Posterior vena cava (tissue), 2 donors: ENCODE measurements at regions not wholly inside any gene's neighbourhood (a gene's known extent, or its start where the extent isn't known, plus 50 kb on each side); places are given as distances from the start of the nearest gene placed in this dataset.
A peak's percentile ranks its signal among the peaks of the same experiment; 100 is the strongest.
"Not testable (repeated sequence)": the region's sequence is repeated elsewhere in the genome, so short reads cannot be mapped to it uniquely, and the experiment has no call there.

Experiments
- DNase-seq: peaks from one replicate; pipeline ENCODE4 v3.0.0-alpha.2; 2020; ENCODE audit warnings: low spot score
- intact Hi-C, 2 donors: fragments of 100-400 bp; cut with DNase I; formaldehyde crosslinking; loops; one replicate each; pipeline versions ENCODE4 v1.14.1 to v1.14.2; 2022 to 2023
- donor health status: DM: yes; HTN: yes; CAD: no.
- donor health status: DM: yes; HTN: yes; CAD: no.

GRCh38 chr9:41367301-41367700 lies 178.2 kb upstream of the ZNG1F start:
- intact Hi-C loops, DNase-seq: not testable (repeated sequence)

DNA sequence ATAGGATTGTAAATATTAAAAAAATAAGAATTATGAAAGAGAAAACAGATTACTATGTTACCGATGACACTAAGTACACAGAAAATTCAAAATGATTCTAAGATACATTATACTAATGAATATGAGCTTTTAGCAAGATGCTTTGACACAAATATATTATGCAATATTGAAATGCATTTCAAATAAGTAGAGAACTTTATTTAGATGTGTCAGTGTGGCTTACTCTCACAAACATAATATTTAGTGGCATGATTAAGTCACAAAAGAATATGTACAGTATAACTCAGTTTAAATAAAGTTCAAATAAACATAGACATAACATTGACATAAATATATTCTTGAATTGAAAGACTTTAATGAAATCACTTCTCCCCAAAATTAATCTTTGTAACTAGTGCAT lies 172.7 kb upstream of the ZNG1F start:
- intact Hi-C loops, DNase-seq: not testable (repeated sequence)

GRCh38 chr9:41359116-41359515 lies 170.0 kb upstream of the ZNG1F start:
- peak; percentile 79 for DNase-seq
- intact Hi-C loops = not testable (repeated sequence)

DNA sequence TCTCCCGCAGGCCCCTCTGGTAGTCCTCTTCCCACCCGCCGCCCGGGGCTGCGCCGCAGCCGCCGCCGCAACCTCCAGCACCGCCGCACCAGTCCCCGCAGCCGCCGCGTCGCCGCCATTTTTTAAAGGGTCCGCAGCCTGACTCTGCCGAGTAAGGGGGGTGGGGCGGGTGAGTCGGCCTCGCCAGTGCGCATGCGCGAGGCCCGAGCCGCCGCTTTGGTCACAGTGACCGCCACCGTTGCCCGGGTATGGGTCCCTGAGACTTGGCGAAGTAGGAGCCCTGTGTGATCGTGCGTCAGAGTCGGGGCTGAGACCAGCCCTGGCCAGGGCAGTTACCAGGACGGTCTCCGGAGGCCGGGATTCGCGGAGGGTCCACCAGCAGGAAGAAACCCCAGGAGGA lies 169.6 kb upstream of the ZNG1F start:
- peak; percentile 94 for DNase-seq

DNA sequence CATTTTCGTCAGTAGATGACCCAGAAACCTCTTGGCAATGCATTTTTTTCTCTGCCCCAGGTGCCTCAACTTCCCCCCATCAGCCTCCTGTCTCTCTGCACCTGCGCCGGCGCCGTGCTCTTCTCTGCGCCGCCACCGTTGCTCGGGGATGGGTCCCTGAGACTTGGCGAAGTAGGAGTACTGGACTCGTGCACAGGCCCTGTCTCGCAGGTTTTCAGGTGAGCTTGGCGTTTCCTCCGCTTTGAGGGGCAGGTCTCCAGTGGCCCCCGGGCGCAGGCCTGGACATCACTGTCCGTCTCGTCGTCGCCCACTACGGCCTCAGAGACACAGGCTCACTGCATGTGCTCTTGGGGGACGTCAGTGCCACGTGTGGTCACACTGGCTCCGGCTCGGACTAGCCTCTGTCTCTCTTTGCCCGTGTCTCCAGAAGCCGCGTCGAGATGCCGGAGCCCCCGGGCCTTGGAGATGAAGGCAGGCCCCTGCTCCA lies 168.8 kb upstream of the ZNG1F start:
- intact Hi-C loops, DNase-seq: not testable (repeated sequence)

More for the DNA sequence above, 169.6 kb upstream of the ZNG1F start:
- intact Hi-C loops = not testable (repeated sequence)

DNA sequence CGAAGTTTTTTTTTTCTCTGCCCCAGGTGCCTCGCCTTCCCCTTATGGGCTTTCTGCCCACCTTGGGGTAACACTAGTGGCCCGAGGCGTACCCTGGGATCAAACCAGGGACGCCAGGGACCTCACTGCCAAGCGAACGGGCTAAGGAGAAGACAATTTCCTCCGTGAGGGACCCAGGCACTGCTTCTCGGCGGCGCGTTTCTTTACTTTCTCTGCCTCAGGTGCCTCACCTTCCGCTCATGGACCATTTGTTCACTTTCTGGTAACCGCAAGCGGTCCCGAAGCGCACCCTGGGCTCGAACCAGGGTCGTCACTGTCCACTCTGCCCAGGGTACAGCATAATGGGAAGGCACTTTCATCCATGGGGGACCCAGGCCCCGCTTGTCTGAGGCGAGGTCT lies 168.2 kb upstream of the ZNG1F start:
- intact Hi-C loops, DNase-seq: not testable (repeated sequence)

DNA sequence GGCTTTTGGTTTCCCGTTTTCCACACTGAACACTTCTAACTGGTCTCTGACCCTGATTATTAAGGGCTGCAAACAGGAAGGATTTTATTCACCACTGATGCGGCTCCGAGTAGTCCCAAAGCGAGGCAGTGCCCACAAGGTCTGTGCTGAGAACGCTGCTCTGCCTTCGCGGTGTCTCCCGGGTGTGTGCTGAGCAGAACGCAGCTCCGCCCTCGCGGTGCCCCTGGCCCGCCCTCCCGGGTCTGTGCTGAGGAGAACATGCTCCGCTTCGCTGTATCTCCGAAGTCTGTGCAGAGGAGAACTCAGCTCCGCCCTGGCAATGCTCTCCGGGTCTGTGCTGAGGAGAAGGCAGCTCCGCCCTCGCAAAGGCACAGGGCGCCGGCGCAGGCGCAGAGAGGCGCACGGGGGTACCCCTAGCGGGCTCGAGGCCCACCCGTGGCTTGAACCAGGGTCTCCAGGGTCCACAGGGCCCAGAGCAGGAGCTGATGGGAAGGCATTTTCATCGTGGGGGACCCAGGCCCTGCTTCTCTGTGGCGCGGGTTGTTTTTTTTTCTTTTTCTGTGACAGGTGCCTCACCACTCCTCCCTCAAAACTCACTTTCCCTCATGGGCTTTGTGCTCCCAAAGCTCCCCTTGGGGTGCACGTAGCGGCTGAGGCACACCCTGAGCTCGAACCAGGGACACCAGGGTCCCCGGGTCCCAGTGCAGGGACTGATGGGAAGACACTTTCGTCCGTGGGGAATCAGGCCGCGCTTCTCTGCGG lies 167.7 kb upstream of the ZNG1F start:
- intact Hi-C loops = not testable (repeated sequence)
- DNase-seq = peak; percentile 94

GRCh38 chr9:41355712-41356450 lies 166.8 kb upstream of the ZNG1F start:
- intact Hi-C loops, DNase-seq: not testable (repeated sequence)

DNA sequence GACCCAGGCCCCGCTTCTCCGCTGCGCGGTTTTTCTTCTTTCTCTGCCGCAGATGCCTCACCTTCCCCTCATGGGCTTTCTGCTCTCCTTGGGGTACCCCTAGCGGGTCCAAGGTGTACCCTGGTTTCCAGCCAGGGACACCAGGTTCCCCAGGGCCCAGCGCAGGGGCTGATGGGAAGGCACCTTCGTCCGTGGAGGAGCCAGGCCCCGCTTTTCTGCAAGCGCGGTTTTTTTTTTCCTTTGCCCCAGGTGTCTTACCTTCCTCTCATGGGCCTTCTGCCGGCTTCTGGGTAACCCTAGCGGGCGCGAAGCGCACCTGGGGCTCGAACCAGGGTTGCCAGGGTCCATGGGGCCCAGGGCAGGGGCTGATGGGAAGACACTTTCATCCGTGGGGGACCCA lies 165.9 kb upstream of the ZNG1F start:
- intact Hi-C loops, DNase-seq: not testable (repeated sequence)

DNA sequence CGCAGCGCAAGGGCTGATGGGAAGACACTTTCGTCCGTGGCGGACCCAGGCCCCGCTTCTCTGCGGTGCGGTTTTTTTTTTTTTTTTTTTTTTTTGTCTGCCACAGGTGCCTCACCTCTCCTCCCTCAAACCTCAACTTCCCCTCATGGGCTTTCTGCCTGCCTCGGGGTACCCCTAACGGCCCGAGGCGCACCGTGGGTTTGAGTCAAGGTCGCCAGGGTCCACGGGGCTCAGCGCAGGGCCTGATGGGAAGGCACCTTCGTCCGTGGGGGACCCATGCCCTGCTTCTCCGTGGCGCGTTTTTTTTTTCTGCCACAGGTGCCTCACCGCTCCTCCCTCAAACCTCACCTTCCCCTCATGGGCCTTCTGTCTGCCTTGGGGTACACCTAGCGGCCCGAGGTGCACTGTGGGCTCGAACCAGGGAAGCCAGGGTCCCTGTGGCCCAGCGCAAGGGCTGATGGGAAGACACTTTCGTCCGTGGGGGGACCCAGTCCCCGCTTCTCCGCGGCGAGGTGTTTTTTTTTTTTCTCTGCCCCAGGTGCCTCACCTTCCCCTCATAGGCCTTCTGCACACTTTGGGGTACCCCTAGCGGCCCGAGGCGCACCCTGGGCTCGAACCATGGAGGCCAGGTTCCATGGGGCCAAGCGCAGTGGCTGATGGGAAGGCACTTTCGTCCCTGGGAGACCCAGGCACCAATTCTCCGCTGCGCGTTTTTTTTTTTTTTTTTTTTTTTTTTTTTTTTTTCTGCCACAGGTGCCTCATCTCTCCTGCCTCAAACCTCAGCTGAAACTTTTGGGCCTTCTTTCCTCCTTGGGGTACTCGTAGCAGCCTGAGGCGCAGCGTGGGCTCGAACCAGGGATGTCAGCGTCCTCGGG lies 165.2 kb upstream of the ZNG1F start:
- DNase-seq = not testable (repeated sequence)

GRCh38 chr9:41353026-41353425 lies 163.9 kb upstream of the ZNG1F start:
- intact Hi-C loops, DNase-seq: not testable (repeated sequence)

More for the DNA sequence above, 165.2 kb upstream of the ZNG1F start:
- intact Hi-C loops = not testable (repeated sequence)

- intact Hi-C loops = not testable (repeated sequence)
Observed at GRCh38 chr9:41352390-41352789, 163.3 kb upstream of the ZNG1F start.

DNA sequence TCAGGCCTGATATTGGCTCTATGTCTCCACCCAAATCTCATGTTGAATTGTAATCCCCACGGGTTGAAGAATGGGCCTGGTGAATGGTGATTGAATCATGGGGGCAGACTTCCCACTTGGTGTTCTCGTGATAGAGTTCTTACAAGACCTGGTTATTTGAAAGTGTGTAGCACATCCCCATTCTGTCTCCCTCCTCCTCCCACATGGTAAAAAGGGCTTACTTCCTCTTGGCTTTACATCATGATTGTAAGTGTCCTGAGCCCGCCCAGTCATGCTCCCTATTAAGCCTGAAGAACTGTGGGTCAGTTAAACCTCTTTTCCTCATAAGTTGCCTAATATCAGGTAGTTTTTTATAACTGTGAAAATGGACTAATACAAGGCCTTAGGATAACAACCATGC lies 158.8 kb upstream of the ZNG1F start:
- DNase-seq, intact Hi-C loops: not testable (repeated sequence)

More at GRCh38 chr9:41352390-41352789, 163.3 kb upstream of the ZNG1F start:
- DNase-seq = not testable (repeated sequence)

DNA sequence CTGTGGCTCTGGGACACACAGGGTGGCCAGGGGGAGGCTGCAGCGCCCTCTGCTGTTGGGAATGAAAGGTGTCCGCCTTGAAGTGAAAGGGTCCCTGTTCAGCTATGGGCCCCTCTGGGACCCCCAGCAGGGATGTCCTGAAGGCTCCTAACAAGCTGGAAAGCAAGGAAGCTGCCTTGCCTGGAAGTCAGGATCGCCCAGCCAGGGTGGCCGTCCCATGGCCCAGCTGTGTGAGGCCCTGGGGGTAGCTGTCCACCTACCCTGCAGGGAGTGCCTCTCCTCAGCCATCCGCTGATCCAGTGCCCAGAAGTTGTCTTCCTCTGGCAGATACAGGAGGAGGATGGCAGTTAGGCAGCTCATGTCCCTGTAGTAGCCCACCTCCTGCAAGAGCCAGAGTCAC lies 143.4 kb upstream of the ZNG1F start:
- DNase-seq, intact Hi-C loops: not testable (repeated sequence)

DNA sequence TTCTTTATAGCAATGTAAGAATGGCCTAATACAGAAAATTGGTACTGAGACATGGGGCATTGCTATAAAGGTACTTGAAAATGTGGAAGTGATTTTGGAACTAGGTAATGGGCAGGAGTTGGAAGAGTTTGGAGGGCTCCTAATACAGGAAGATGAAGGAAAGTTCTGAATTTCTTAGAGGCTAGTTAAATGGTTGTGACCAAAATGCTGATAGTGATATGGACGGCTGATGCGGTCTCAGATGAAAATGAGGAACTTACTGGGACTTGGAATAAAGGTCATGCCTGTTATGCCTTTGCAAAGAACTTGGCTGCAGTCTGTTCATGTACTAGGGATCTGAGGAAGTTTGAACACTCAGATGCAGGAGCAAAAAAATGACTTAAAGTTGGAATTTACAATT lies 132.2 kb upstream of the ZNG1F start:
- intact Hi-C loops, DNase-seq: not testable (repeated sequence)

DNA sequence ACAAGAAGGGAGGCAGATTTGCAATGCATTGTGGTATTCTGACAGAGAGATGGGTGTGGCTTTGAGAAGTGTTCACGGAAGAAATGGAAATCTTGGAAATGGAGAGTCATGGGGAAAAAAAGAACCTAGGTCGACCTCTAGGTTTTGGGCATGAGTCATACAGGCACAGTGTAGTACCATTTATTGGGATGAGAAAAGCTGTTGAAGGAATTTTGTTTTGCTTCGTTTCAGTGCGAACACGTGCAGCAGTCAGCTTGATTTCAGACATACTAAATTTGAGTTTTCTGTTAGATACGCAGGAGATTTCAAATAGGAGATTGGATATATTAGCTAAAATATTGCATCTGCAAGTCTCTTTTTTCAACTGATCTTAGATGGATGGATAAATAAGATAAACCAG lies 119.8 kb upstream of the ZNG1F start:
- DNase-seq, intact Hi-C loops: not testable (repeated sequence)

GRCh38 chr9:41285744-41286143 lies 96.6 kb upstream of the ZNG1F start:
- intact Hi-C loops, DNase-seq: not testable (repeated sequence)

DNA sequence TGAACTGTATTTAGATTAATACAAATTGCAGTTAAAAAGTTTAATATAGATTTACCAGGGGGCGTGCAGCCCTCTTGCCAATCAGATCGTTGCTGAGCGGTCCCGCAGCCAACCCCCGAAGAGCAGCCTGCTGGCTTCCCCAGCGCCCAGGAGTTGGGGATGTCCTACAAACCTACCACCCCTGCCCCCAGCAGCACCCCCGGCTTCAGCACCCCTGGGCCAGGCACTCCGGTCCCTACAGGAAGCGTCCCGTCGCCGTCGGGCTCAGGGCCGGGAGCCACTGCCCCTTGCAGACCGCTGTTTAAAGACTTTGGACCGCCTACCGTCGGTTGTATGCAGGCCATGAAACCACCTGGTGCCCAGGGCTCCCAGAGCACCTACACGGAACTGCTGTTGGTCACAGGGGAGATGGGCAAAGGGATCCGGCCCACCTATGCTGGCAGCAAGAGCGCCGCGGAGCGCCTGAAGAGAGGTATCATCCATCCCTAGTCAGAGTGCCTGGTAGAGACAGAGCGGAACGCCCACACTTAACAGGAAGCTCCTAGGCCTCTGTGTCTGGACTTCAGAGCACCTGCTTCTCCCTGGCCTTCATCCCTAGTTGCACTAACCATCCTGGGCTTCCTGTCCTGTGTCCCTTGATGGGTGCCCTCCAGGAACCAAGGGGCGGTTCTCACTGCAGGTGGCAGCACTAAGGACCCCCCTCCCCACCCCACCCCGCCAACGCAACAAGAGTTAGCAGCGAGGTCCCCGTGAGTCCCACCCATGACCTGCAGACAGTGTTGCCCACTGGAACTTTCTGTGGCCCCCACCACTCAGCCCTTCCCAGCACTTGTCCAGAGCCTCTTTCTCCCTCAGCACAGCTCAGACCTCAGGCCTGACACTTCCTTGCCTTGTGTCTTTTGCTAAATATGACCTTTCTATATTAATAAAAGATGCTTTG lies 91.5 kb upstream of the ZNG1F start:
- intact Hi-C loops, DNase-seq: not testable (repeated sequence)
